GOT3 (cell line): ENCODE measurements at regions not wholly inside any gene's neighbourhood (a gene's known extent, or its start where the extent isn't known, plus 50 kb on each side); places are given as distances from the start of the nearest gene placed in this dataset.
"Not testable (repeated sequence)": the region's sequence is repeated elsewhere in the genome, so short reads cannot be mapped to it uniquely, and the experiment has no call there.

Experiments
- DNase-seq: peaks from one replicate; lab custom pipeline; 2025; ENCODE audit warnings: mixed read lengths; lab: John Stamatoyannopoulos, UW

GRCh38 chr12:47610686-47611252, 95.1 kb downstream of the RPAP3 start:
- DNase-seq: no peak

- no peak for DNase-seq
Measured at GRCh38 chr12:47609806-47610205, 96.0 kb downstream of the RPAP3 start.

GRCh38 chr12:47608671-47609070, 97.2 kb downstream of the RPAP3 start:
- not testable (repeated sequence) for DNase-seq

GRCh38 chr12:47604221-47604873, 101.5 kb downstream of the RPAP3 start:
- no peak for DNase-seq

GRCh38 chr12:47602949-47603558, 102.8 kb downstream of the RPAP3 start:
- no peak for DNase-seq

- no peak for DNase-seq
Measured at GRCh38 chr12:47602325-47602724, 103.5 kb downstream of the RPAP3 start.

- no peak for DNase-seq
Measured at GRCh38 chr12:47601071-47601470, 104.8 kb downstream of the RPAP3 start.

- no peak for DNase-seq
Measured at GRCh38 chr12:47591795-47592194, 114.0 kb downstream of the RPAP3 start.

- no peak for DNase-seq
Measured at GRCh38 chr12:47591361-47591791, 114.5 kb downstream of the RPAP3 start.

- DNase-seq: no peak
Measured at GRCh38 chr12:47590771-47591360, 115.0 kb downstream of the RPAP3 start.

- no peak for DNase-seq
Measured at GRCh38 chr12:47586952-47587669, 118.7 kb downstream of the RPAP3 start.

- no peak for DNase-seq
Measured at GRCh38 chr12:47585507-47585906, 120.3 kb downstream of the RPAP3 start.

GRCh38 chr12:47578836-47579235, 127.0 kb downstream of the RPAP3 start:
- DNase-seq: no peak

- no peak for DNase-seq
Measured at GRCh38 chr12:47577206-47577989, 128.4 kb downstream of the RPAP3 start.

- no peak for DNase-seq
Measured at GRCh38 chr12:47576289-47576945, 129.4 kb downstream of the RPAP3 start.

GRCh38 chr12:47574252-47575021, 131.4 kb downstream of the RPAP3 start:
- no peak for DNase-seq

GRCh38 chr12:47573146-47573659, 132.6 kb downstream of the RPAP3 start:
- no peak for DNase-seq

GRCh38 chr12:47570151-47570550, 135.7 kb downstream of the RPAP3 start:
- no peak for DNase-seq

- no peak for DNase-seq
Measured at GRCh38 chr12:47562201-47562600, 143.6 kb downstream of the RPAP3 start.

GRCh38 chr12:47561746-47562145, 144.1 kb downstream of the RPAP3 start:
- DNase-seq: no peak
